ENCODE measurements at regions not wholly inside any gene's neighbourhood (a gene's known extent, or its start where the extent isn't known, plus 50 kb on each side); places are given as distances from the start of the nearest gene placed in this dataset.

DNA sequence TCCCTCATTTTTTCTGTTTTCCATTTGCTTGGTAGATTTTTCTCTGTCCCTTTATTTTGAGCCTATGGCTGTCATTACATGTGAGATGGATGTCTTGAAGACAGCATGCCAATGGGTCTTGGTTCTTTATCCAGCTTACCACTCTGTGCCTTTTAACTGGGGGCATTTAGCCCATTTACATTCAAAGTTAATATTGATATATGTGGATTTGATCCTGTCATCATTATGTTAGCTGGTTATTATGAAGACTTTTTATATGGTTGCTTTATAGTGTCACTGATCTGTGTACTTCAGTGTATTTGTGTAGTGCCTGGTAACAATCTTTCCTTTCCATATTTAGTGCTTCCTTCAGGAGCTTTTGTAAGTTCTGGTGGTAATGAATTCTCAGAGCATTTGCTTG is 89.3 kb upstream of the UNC5B start:
- DNase-seq (ENCODE audit: low read depth in 2 of 2) = no peak

DNA sequence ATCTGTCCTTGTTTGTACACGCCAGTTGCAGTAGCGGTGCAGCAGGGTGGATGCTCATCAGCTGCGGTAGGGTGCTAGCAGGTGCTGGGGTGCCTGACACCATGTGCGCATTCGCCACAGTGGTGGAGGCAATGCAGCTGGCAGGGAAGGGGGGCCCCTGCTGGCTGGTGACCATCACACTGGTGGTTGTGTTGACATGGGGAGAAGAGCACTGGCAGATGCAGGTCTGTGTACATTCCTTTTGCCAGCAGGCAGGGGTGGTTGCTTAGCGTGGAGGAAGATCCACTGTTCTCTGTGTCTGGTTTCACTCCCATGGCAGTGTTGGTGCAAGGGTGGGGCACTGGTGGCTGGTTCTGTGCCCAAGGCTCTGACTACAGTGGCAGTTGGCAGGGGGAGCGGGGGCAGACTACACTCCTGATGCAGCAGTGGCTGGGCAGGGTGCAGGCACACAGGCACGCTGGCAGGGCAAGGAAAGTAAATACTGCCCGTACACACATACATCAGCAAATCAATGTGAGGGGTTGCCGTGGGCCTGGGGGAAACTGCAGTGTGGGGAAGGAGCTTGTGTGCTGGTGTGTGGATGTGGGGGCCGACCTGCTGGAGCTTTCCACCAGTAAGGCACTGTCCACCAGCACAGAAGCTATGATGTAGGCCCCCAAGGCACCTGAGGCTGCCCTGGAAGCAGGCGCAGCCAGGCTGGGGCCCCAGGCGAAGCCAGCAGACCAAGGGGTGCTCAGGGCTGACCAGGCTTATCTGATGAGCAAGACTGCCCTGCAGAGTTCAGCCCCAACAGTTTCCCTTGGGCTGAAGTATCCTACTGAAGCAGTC is 87.2 kb upstream of the UNC5B start:
- DNase-seq (ENCODE audit: low read depth in 2 of 2) = no peak

DNA sequence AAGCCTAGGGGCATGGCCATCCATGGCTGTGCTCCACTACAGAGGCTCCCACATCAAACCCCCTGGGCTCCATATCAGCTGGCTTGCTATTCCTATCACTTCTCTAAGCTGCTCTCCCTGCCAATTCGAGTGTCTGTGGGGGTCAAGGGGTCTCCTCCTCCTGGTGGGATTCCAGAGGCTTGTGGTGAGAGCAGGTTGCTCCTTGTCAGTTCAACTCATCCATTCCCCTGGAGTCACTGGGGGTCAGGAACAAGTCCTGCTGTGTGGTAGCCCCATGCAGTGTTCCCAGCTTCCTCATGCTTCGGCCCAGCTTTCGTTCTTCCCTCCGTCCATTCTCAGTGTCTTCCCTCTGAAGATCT is 86.6 kb upstream of the UNC5B start:
- no peak for DNase-seq (ENCODE audit: low read depth in 2 of 2)

DNA sequence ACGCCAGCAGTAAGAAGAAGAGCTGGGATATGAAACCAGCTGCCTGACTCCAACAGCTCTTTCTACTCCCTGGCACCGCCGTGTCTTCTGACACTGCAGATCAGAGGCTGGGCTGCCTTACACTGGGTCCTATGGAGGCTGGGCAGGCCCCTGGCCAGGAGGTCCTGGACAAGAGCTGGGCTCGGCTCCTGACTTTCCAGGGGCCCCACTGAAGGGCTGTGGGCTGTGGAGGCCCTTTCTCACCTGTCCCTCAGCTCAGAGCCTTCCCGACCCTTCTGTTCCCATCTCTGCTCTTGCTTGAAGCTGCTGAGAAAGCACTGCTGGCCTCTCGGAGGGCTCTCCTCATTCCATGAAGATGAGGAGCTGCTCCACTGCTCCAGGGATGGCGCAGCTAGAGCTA is 85.9 kb upstream of the UNC5B start:
- no peak for DNase-seq (ENCODE audit: low read depth in 2 of 2)

DNA sequence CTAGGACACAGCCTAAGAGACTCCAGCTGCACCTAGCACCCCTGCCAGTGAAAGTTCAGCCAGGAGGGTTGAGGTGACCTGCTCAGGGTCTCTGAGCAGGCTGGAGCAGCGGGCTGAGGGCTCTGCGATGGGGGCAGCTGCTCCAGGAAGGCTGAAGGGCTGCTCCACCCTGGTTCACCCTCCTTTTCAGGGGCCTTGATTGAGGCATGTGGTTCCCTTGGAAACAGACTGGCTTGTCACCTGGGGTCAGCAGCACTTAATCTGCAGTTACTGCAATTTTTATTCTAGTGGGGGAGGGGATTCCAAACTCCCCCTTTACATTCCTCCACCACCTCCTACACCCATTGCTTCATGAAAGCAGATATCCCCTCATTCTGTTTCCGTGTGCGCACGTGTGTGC is 85.3 kb upstream of the UNC5B start:
- DNase-seq (ENCODE audit: low read depth in 2 of 2) = no peak

DNA sequence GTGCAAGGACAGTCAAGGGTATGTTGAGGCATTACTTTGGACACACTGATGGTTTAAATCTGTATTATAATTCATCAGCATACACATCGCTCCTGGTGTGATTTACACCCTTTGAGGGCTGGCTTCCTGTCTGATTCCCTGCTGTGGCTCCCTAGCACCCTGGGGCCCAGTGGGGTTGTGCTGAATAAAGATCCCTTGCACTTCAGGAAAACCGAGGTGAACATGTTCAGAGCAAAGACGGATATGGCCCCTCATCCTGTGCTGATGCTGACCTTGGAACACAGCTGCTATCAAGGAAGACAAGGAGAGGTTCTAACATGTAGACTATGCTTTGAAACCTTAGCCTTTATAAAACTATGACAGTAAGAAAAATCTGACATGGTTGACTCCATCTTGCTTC is 84.6 kb upstream of the UNC5B start:
- no peak for DNase-seq (ENCODE audit: low read depth in 2 of 2)

DNA sequence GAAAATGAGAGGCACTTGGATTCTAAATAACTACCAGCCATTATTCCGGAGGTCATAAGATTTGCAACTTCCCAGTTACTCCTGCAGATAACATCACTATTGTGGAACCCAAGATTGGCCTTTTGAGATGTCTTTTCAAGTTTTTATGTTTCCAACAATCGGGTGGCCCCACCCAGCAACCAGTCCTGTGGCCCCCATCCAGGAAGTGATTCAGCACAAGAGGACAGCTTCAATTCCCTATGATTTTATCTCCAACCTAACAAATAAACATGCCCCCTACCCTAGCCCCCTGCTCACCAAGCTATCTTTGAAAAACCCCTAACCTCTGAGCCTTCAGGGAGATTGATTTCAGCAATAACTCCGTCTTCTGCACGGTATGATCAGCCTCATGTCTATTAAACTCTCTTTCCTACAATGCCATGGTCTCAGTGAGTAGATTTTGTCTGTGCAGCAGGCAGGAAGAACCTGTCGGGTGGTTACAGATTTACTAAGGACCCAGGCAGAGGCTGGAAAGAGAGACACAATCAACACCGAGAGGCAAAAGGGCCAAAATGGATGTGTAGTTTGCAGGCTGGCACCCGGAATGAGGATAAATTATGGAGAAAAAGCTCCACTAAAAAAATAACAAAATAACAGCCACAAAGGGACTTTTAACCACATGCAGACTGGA is 83.9 kb upstream of the UNC5B start:
- no peak for DNase-seq (ENCODE audit: low read depth in 2 of 2)

DNA sequence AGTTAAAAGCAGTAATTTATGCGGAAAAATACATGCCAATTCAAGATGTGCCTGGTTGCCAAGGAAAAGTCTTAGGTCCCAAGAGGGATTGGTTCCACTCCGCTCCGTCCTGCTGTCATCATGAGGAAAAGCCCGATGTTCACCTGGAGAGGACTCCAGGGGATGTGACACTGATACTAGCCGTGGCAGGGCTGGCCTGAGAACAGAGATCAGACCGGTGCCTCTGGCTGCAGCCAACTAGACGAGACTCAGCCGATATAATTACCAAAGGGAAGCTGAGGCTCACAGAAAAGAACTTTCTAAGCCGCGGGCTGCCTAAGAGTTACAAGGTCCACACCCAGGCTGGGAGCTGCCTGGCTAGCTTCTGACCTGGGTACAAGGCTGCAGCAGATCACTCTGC is 81.3 kb upstream of the UNC5B start:
- no peak for DNase-seq (ENCODE audit: low read depth in 2 of 2)

DNA sequence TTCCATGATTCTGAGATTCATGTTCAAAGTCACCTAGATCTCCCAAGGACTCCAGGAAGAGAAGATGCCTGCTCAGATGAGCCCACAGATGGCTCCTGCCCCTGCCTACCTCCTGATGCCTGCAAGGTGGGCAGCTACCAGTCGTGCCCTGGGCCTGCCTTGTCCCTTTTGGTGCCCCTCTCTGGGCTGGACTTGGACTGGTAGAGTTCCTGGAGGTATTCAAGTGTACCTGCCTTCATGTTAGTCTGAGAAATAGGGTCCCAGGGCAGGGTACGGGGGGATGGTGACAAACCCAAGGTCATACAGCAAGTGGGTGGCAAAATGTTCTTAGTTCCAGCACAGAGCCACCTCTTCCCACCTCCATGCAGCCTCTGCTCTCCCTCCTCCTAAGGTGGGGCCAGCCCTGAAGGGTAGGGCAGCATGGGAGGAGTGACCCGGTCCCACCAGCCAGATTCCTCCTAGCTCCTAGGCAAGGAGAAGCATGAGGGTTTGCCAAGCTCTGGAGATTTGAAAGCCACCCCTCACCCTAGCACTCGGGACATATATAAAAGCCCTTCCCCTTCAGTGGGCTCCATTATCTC is 80.8 kb upstream of the UNC5B start:
- DNase-seq (ENCODE audit: low read depth in 2 of 2) = no peak

DNA sequence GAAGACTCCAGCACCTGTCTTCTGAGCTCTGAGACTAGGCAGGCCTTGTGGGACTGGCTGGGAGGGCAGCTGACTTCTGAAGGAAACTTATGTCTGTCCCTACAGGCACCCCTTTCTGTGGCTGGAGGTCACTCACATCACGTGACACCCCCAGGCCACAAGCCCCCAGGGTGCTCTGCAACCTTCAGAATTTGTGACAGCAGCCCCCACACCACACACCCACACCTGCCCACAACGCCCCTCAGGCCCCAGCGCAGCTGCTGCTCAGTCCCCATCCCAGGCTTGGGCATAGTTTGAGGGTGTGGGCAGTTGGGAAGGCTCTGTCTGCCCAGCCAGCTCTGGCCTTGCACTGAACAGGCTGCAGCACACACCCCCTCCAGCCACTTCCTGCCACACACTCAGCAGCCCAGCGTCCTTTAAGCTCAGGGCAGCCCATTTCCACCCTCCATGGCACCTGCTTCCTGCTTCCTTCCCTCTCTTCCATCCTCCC is 80.0 kb upstream of the UNC5B start:
- no peak for DNase-seq (ENCODE audit: low read depth in 2 of 2)

DNA sequence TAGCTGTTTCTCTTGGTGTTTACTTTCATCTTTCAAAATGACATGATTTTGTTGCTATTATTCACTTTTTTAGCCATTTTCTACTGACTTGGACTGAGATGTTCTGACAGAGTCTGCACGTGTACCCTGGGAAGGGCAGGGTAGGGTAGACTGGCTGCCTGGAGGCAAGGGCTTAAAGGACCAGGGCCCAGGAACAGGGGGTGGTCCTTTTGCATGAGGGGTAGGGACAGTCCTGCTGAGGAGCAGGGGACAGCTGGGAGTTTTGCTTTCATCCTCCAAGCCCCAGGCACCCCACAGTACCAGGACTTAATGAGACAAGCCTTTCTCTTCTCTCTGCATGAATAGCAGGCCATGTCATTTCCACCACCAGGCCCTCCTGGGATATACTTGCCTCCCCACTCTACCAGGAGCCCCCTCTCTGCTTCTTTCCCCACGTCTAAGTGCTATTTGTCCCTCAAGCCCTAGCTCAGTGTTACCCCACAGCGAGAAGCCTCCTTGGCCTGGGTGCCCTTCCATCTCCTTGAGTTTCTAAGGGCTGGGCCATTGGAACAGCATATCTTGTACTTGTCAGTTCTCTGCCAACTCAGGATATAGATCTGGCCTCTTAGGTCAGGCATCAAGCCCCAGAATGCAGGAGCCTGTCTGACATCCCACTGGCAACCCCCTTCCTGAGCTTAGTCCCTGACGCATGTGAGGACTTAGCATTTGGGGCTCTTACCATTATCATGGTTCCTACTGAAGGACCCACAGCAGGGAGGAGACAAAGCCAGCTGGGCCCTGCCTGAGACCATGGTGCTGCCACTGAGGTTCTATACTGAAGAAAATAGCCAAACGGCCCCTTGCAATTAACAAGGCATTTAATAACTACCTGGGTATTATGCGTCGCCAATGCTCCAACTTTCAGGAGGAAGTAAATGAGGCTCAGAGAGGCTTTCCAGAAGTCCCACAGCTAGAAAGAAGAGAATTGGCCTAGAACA is 78.4 kb upstream of the UNC5B start:
- no peak for DNase-seq (ENCODE audit: low read depth in 2 of 2)

DNA sequence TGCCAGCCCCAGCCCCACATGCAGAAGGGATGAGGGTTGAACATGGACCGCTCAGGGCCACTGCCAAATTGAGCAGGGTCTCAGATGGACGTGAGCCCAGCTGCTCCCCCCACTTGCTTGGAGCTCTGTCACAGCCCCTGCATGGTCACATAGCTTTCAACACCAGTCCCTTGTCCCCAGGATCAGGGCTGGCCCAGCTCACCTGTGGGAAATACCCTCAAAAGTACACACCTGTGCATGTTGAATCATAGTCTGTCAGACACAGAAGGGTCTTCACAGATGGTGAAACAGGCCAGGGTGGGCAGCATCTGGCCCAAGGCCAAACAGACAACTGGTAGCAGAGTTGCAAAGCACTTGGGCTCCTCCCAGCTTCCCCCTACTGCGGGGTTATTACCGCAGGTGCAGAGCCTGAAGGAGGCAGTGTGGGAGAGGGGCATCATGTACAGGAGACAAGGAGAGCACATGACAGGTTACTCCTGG is 77.6 kb upstream of the UNC5B start:
- DNase-seq (ENCODE audit: low read depth in 2 of 2) = no peak

DNA sequence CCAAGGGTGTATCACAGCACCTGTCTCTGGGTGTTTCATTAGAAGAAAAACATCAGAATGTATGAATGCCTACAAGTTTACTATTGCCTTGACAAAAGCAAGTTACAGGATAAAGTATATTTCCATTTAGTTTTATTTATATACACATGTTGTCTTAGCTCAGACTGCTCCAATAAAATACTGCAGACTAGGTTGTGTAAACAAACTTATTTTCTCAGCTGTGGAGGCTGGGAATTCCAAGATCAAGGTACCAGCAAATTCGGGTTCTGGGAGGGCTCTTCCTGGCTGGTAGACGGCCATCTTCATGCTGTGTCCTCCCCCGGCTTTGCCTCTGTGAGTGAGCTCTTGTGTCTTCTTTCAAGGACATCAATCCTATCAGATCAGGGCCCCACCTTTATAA is 77.1 kb upstream of the UNC5B start:
- no peak for DNase-seq (ENCODE audit: low read depth in 2 of 2)

DNA sequence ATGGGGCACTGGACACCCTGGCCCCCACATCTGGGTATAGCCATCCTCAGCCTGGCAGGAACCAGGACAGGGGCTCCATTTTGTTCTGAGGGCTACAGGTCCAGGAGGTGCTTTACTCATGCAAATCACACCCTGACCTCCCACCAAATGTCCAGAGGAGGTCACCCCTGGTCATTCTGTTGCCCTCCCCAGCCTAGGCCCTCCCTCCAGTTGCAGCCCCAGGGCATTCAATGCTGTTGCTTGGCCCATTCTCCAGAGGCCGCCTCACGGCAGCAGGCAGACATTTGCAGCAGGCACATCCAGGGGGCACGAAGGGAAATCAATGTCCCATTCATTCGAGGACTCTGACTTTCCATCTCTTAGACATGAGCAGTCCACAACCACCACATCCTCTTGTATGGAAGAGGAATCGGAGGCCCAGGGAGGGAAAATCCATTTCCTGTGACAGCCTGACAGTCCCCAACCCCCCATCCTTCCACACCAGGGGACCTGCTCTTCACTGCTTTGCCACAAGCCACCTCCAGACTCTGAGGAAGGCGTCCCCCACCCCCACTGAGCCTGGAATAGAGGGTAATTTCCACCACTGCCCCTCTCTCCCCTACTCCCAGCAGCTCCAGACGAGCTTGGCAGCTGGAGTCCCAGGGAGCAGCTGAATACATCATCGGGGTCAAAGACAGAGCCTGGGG is 76.2 kb upstream of the UNC5B start:
- no peak for DNase-seq (ENCODE audit: low read depth in 2 of 2)

DNA sequence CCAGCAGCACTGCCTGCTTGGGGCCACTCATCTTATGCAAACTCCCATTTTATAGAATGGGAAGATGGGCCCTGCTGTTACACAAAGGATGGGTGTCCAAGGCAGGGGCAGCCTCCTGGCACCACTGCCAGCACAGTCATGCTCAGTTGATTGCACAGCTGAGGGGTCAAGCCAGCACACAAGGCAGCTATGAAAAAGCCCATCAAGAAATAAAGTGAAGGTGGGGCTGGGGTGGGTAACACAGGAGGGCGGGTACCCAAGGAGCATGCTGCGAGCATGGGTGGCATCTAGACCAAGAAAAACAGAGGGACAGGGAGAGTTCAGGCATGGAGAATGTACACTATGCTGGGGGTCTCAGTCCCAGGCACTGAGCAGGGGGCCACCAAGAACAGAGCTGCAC is 74.7 kb upstream of the UNC5B start:
- no peak for DNase-seq (ENCODE audit: low read depth in 2 of 2)

DNA sequence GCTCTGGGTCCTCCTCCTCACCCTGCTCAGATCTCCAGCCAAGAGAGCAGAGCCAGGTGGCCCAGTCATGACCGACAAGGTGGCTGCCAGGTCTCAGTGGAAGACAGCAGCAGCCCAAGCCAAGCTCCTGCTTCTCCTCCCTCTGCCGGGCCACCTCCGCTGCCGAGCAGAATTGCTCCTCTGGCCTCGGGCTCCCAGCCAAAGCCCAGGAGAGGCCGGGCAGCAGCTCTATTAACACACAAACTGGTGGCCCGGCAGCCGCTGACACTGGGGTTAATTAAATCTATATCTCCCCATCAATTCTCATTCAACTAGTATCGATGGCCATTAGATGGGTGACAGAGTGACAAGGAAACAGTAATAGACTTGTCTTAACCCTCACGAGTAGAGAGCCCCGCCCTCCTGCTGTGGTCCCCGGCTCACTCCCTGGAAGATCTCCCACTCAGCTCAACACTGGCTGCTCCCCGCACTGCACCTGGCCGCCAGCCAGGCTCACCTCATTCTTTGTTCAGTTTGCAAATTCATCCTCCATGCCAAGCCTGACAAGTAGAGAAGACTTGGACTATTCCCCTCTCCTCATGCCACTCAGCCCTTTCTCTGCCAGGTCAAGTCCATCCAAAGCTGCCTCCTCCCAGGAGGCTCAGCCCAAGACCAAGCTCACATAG is 74.1 kb upstream of the UNC5B start:
- DNase-seq (ENCODE audit: low read depth in 2 of 2) = no peak

DNA sequence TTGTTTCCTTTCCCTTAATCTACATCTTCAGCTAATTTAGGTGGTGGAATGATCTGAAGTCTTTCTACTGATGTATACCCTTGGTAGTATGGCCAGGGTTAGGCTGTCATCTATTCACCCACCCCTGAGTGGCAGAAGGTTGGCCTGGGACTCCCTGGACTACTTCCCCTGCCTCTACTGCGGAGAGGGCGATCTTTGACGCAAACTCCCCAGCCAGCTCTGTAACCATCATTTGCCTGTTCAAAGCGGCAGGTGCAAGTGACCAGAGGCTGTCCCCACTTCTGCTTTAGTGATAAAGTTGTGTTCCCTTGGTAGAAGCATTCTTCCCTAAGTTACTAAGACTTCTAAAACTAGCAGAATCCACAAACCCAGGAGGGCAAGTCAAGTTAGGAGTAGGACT is 70.8 kb upstream of the UNC5B start:
- DNase-seq (ENCODE audit: low read depth in 2 of 2) = no peak

DNA sequence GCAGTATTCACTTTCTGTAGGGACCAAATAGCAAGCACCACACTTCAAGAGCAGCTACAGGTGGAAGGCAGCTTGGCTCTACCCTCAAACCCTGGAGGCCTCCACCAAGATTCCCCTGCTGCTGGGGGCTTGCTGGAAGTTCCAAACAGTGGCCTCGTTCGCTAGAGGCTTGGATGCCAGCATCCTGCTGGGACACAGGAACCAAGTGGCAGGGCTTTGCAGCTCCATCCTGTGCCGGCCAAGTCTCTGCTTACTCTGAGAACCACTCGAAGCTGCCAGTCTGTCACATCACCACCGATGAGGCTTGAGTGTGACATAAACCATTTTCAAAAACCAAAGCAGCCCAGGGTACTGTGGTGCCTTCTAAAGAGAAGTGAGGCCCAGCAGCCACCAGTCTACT is 69.2 kb upstream of the UNC5B start:
- no peak for DNase-seq (ENCODE audit: low read depth in 2 of 2)

DNA sequence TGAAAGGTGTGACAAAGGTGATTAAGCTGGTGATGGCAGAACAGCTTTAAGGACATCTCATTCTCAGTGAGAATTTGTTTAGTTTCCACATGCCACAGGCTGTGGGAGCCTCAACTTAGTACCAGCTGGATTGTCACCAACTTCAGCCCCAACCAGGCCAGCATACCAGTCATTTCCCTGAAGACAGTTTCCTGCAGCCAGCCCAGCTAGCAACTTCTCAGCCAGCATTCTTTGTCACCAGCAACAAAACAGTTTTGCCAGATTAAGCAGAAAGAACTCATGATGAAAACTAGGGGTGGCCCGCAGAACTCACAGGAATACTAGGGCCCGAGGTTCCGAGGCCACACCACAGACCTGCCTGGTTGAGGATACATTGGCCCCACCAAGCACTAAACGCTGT is 68.8 kb upstream of the UNC5B start:
- no peak for DNase-seq (ENCODE audit: low read depth in 2 of 2)

DNA sequence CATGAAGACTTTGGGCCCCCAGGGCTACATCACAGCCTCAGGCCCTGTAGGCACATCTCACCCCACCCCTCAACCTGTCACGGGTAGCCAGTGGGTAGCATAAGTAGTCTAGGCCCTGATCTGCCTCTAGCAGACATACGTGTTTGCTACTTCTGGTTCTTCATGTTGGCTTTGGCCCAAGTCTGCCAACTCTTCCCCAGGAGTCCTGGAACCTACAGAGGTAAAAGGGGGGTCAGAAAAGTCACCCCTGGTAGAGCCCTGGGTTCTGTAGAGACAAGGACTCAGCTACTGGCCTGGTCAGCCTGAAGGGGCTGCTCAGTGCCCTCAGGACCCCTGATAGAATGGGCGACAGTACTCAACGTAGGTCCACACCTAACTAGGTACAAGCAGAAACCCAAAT is 67.5 kb upstream of the UNC5B start:
- DNase-seq (ENCODE audit: low read depth in 2 of 2) = no peak

All from stimulated activated CD4-positive, alpha-beta T cell treated with anti-CD3 and anti-CD28 coated beads, Interleukin-4, amount 100 ng/mL, for 48 hours (primary cell).